NCI-H1930 (cell line): ENCODE measurements at regions not wholly inside any gene's neighbourhood (a gene's known extent, or its start where the extent isn't known, plus 50 kb on each side); places are given as distances from the start of the nearest gene placed in this dataset.

ENCODE experiments used
- DNase-seq, 2 experiments: peaks; one replicate each; lab custom pipeline; 2025; lab: John Stamatoyannopoulos, UW

- no peak for DNase-seq
Observed at GRCh38 chr10:21015851-21016250, 118.7 kb upstream of the NEBL start.

- DNase-seq = no peak
Observed at GRCh38 chr10:21014141-21014540, 117.0 kb upstream of the NEBL start.

- no peak for DNase-seq
Observed at GRCh38 chr10:21011433-21012018, 114.4 kb upstream of the NEBL start.

GRCh38 chr10:21010615-21011014, 113.5 kb upstream of the NEBL start:
- no peak for DNase-seq

GRCh38 chr10:21003240-21003822, 106.2 kb upstream of the NEBL start:
- no peak for DNase-seq

- no peak for DNase-seq
Observed at GRCh38 chr10:21002091-21002878, 105.2 kb upstream of the NEBL start.

GRCh38 chr10:20999699-21000098, 102.6 kb upstream of the NEBL start:
- no peak for DNase-seq

GRCh38 chr10:20998036-20998435, 100.9 kb upstream of the NEBL start:
- DNase-seq = no peak

GRCh38 chr10:20995123-20995987, 98.2 kb upstream of the NEBL start:
- no peak for DNase-seq

- no peak for DNase-seq
Observed at GRCh38 chr10:20993830-20994527, 96.9 kb upstream of the NEBL start.

- DNase-seq = no peak
Observed at GRCh38 chr10:20993389-20993788, 96.3 kb upstream of the NEBL start.

GRCh38 chr10:20991526-20991925, 94.4 kb upstream of the NEBL start:
- DNase-seq = no peak

GRCh38 chr10:20990604-20991003, 93.5 kb upstream of the NEBL start:
- DNase-seq = no peak

GRCh38 chr10:20988357-20988983, 91.4 kb upstream of the NEBL start:
- DNase-seq = no peak

- DNase-seq = no peak
Observed at GRCh38 chr10:20986049-20986448, 88.9 kb upstream of the NEBL start.

- no peak for DNase-seq
Observed at GRCh38 chr10:20984662-20985061, 87.6 kb upstream of the NEBL start.

GRCh38 chr10:20981419-20981953, 84.4 kb upstream of the NEBL start:
- DNase-seq = no peak

GRCh38 chr10:20978617-20979016, 81.5 kb upstream of the NEBL start:
- no peak for DNase-seq

GRCh38 chr10:20977300-20977699, 80.2 kb upstream of the NEBL start:
- no peak for DNase-seq

- DNase-seq = no peak
Observed at GRCh38 chr10:20976891-20977290, 79.8 kb upstream of the NEBL start.

GRCh38 chr10:20976390-20976789, 79.3 kb upstream of the NEBL start:
- no peak for DNase-seq
